ENCODE measurements at regions not wholly inside any gene's neighbourhood (a gene's known extent, or its start where the extent isn't known, plus 50 kb on each side); places are given as distances from the start of the nearest gene placed in this dataset.

- no peaks in the 10 kb centered on the region for H3K27me3 ChIP-seq (ENCODE audit: control insufficient read depth, insufficient read depth, low read length)
- no peak overlapping the region for H2AK9ac ChIP-seq (replicated peaks; ENCODE audit: low read depth, low read length, poor library complexity)
- no peak overlapping the region for H4K8ac ChIP-seq (ENCODE audit: low read depth in 2 of 2, low read length in 2 of 2)
- H2BK20ac ChIP-seq (ENCODE audit: low read depth, low read length): no peak overlapping the region
- no peak for ATAC-seq (ENCODE audit: low read depth)
- H3K36me3 ChIP-seq (ENCODE audit: control insufficient read depth, insufficient read depth, low read length): no peaks in the 10 kb centered on the region
- H4K91ac ChIP-seq (ENCODE audit: insufficient read depth, low read depth, low read length): no peak overlapping the region
- H4K20me1 ChIP-seq (ENCODE audit: insufficient read depth, low read length): no peaks in the 10 kb centered on the region
- no peak overlapping the region for H2BK120ac ChIP-seq (ENCODE audit: low read depth, low read length)
- no CpG with 5 or more reads among the region's 1 CpG for WGBS, 2 experiments (ENCODE audit: extremely low coverage in 2 of 2, insufficient read length in 1 of 2)
- no peak overlapping the region for H2AFZ ChIP-seq (replicated peaks; ENCODE audit: low read length, poor library complexity)
- POLR2A ChIA-PET (ENCODE audit: unreplicated experiment): no interaction called here
- H3K4me3 ChIP-seq (ENCODE audit: insufficient read depth, low read depth, low read length): no peak overlapping the region
- no peak overlapping the region for H3K4me2 ChIP-seq (ENCODE audit: low read depth, low read length)
- H3K23ac ChIP-seq (ENCODE audit: low read depth, low read length): no peak overlapping the region
- CTCF ChIA-PET: no interaction called here
- H3K9me3 ChIP-seq (ENCODE audit: control insufficient read depth, insufficient read depth, low read length): no peaks in the 10 kb centered on the region
- no TSS peak for BruUV-seq (replicated peaks)
- no peak for TF ChIP-seq RFX5 (IDR thresholded peaks at IDR 0.05; ENCODE audit: low read depth, low read length)
- TF ChIP-seq CHD1 (IDR thresholded peaks at IDR 0.05; ENCODE audit: low read depth, low read length): no peak
- no peak for TF ChIP-seq MAFK (IDR thresholded peaks at IDR 0.05; ENCODE audit: low read depth, low read length)
- TF ChIP-seq ELK1 (IDR thresholded peaks at IDR 0.05; ENCODE audit: borderline replicate concordance, low read depth, low read length): no peak
- TF ChIP-seq POLR2A (IDR thresholded peaks at IDR 0.05; ENCODE audit: low read depth, low read length): no peak
- TF ChIP-seq USF2 (IDR thresholded peaks at IDR 0.05; ENCODE audit: low read depth, low read length): no peak
- no peak for TF ChIP-seq RCOR1 (IDR thresholded peaks at IDR 0.05; ENCODE audit: insufficient replicate concordance, low read length)
- no peak for TF ChIP-seq SMC3 (IDR thresholded peaks at IDR 0.05; ENCODE audit: low read depth, low read length)
- TF ChIP-seq NFE2L2 (IDR thresholded peaks at IDR 0.05; ENCODE audit: low read depth, low read length): no peak
- no peak for TF ChIP-seq MAZ (IDR thresholded peaks at IDR 0.05; ENCODE audit: borderline replicate concordance, low read depth, low read length)
- TF ChIP-seq CEBPB (IDR thresholded peaks at IDR 0.05; ENCODE audit: low read depth, low read length): no peak
- no peak for TF ChIP-seq CTCF (conservative IDR thresholded peaks at IDR 0.05; ENCODE audit: low read depth, low read length)
- no peak for TF ChIP-seq BHLHE40 (IDR thresholded peaks at IDR 0.05; ENCODE audit: low read depth, low read length)
- no peak for TF ChIP-seq MXI1 (IDR thresholded peaks at IDR 0.05; ENCODE audit: borderline replicate concordance, low read depth, low read length)
- no peak for TF ChIP-seq FOS (IDR thresholded peaks at IDR 0.05; ENCODE audit: low read depth, low read length)
- no peak for TF ChIP-seq RAD21 (IDR thresholded peaks at IDR 0.05; ENCODE audit: low read length)
- in situ Hi-C loops (cut with MboI; ENCODE audit: low sequenced_read_pairs) (no loop called here), intact Hi-C loops (cut with micrococcal nuclease) (no loop called here), dilution Hi-C loops (cut with HindIII; ENCODE audit: low sequenced_read_pairs, unreplicated experiment) (no loop called here)
- H3K14ac ChIP-seq (replicated peaks; ENCODE audit: low read depth, low read length): no peak overlapping the region
- no peaks in the 10 kb centered on the region for H3K4me1 ChIP-seq (ENCODE audit: control insufficient read depth, insufficient read depth, low read length)
- no peak overlapping the region for H2BK15ac ChIP-seq (ENCODE audit: low read depth, low read length)
- H3K27ac ChIP-seq (ENCODE audit: insufficient read depth, low read length): no peak overlapping the region
- H3K79me1 ChIP-seq (ENCODE audit: low read depth in 1 of 2, low read length in 2 of 2): no peaks in the 10 kb centered on the region
- no peak overlapping the region for H3K18ac ChIP-seq (ENCODE audit: low read depth, low read length)
- no peak overlapping the region for H4K5ac ChIP-seq (ENCODE audit: low read depth, low read length)
- no peak overlapping the region for H3K9ac ChIP-seq (ENCODE audit: low read depth, low read length)
- H2AK5ac ChIP-seq (ENCODE audit: low read depth, low read length): no peak overlapping the region
- no peak overlapping the region for H2BK5ac ChIP-seq (ENCODE audit: low read depth, low read length, poor library complexity, severe bottlenecking)
- H3K56ac ChIP-seq (ENCODE audit: extremely low read depth, insufficient read depth, low read length): no peak overlapping the region
- no peak for DNase-seq
- no peak overlapping the region for H3K4ac ChIP-seq (ENCODE audit: low read depth, low read length)
- H3K9me1 ChIP-seq (ENCODE audit: insufficient read depth, low read length): no peaks in the 10 kb centered on the region
Measured at GRCh38 chr17:33373273-33373672, 80.2 kb upstream of the ASIC2 start.

Measured in IMR-90 (cell line).